Fibroblast of lung (primary cell): ENCODE measurements at regions not wholly inside any gene's neighbourhood (a gene's known extent, or its start where the extent isn't known, plus 50 kb on each side); places are given as distances from the start of the nearest gene placed in this dataset.

Experiments
- DNase-seq, 2 donors: peaks; one replicate each; pipeline versions ENCODE4 v3.0.0 to v3.0.0-alpha.2; 2010; ENCODE audit warnings: low read depth in 2 of 2
- H2AFZ ChIP-seq: 2 replicates; pipeline ENCODE4 v1.5.1; 2012; ENCODE audit warnings: low read length, control low read depth, inconsistent platforms
- H3K27ac ChIP-seq: 2 replicates; pipeline ENCODE4 v1.5.1; 2011; ENCODE audit warnings: low read length, control low read depth; ENCODE audit not compliant: insufficient read depth
- H3K27me3 ChIP-seq: 2 replicates; pipeline ENCODE4 v1.5.1; 2011; ENCODE audit warnings: mild to moderate bottlenecking, low read length; ENCODE audit not compliant: control insufficient read depth, insufficient read depth
- H3K36me3 ChIP-seq: 2 replicates; pipeline ENCODE4 v1.5.1; 2011; ENCODE audit warnings: low read length; ENCODE audit not compliant: control insufficient read depth, insufficient read depth
- H3K4me1 ChIP-seq: 2 replicates; pipeline ENCODE4 v1.5.1; 2011; ENCODE audit warnings: low read length; ENCODE audit not compliant: control insufficient read depth, insufficient read depth; ENCODE audit errors: extremely low read depth
- H3K4me2 ChIP-seq: 2 replicates; pipeline ENCODE4 v1.5.1; 2011; ENCODE audit warnings: low read length, control low read depth; ENCODE audit not compliant: insufficient read depth; ENCODE audit errors: extremely low read depth
- H3K4me3 ChIP-seq, 4 experiments: fragments of 200-600 bp in 1 of 4; sonication (generic) in 1 of 4; replicated peaks in 1 of 4; 2 replicates each; pipeline ENCODE4 v1.5.1; 2011 to 2016; ENCODE audit warnings: low read length in 4 of 4, low read depth in 3 of 4, mild to moderate bottlenecking in 3 of 4, control low read depth in 2 of 4, inconsistent platforms in 1 of 4, mixed read lengths in 1 of 4; ENCODE audit not compliant: insufficient read depth in 1 of 4; ENCODE audit errors: control extremely low read depth in 1 of 4
- H3K79me2 ChIP-seq: 2 replicates; pipeline ENCODE4 v1.5.1; 2012; ENCODE audit warnings: mild to moderate bottlenecking, low read length, inconsistent platforms; ENCODE audit not compliant: control insufficient read depth, insufficient read depth
- H3K9ac ChIP-seq: 2 replicates; pipeline ENCODE4 v1.5.1; 2011; ENCODE audit warnings: mild to moderate bottlenecking, low read length, control low read depth; ENCODE audit not compliant: insufficient read depth
- H3K9me3 ChIP-seq: 2 replicates; pipeline ENCODE4 v1.5.1; 2012; ENCODE audit warnings: low read depth, low read length; ENCODE audit not compliant: control insufficient read depth, insufficient read depth
- H4K20me1 ChIP-seq: 2 replicates; pipeline ENCODE4 v1.5.1; 2011; ENCODE audit warnings: low read length; ENCODE audit not compliant: control insufficient read depth, insufficient read depth; ENCODE audit errors: extremely low read depth
- CTCF ChIP-seq, 2 donors: IDR thresholded peaks in 1 of 2; conservative IDR thresholded peaks in 1 of 2; 1 replicate in 1 of 2; 2 replicates in 1 of 2; pipeline ENCODE4 v1.5.1; 2011 to 2012; ENCODE audit warnings: low read length in 2 of 2, control low read depth in 1 of 2, inconsistent platforms in 1 of 2, low read depth in 1 of 2, mild to moderate bottlenecking in 1 of 2
- EZH2 ChIP-seq: IDR thresholded peaks from 2 replicates; pipeline ENCODE4 v1.5.1; 2012; ENCODE audit warnings: low read length, control low read depth, mild to moderate bottlenecking; ENCODE audit errors: missing control alignments

GRCh38 chr6:164075981-164076615, 661.6 kb downstream of the QKI start:
- TF ChIP-seq CTCF (conservative IDR thresholded peaks at IDR 0.05 in 1 of 2, IDR thresholded peaks at IDR 0.05 in 1 of 2; ENCODE audit: low read depth in 1 of 2, low read length in 2 of 2) (no peak), EZH2 (no peak)
- Histone ChIP-seq H3K9me3 (no peaks in the 10 kb centered on the region), H4K20me1 (no peaks in the 10 kb centered on the region), H3K4me2 (no peak overlapping the region), H3K4me3 (no peak overlapping the region), H3K9ac (no peak overlapping the region), H3K27ac (no peak overlapping the region), H3K4me1 (no peaks in the 10 kb centered on the region), H3K79me2 (no peaks in the 10 kb centered on the region), H2AFZ (no peak overlapping the region), H3K27me3 (no peaks in the 10 kb centered on the region), H3K36me3 (no peaks in the 10 kb centered on the region)
- no peak for DNase-seq

- Histone ChIP-seq H4K20me1 (no peaks in the 10 kb centered on the region), H3K27me3 (no peaks in the 10 kb centered on the region), H3K79me2 (no peaks in the 10 kb centered on the region), H3K4me3 (no peak overlapping the region), H3K4me1 (no peaks in the 10 kb centered on the region), H3K9ac (no peak overlapping the region), H3K4me2 (no peak overlapping the region), H3K27ac (no peak overlapping the region), H2AFZ (no peak overlapping the region), H3K9me3 (no peaks in the 10 kb centered on the region), H3K36me3 (no peaks in the 10 kb centered on the region)
- TF ChIP-seq CTCF (conservative IDR thresholded peaks at IDR 0.05 in 1 of 2, IDR thresholded peaks at IDR 0.05 in 1 of 2; ENCODE audit: low read depth in 1 of 2, low read length in 2 of 2) (no peak), EZH2 (no peak)
- no peak for DNase-seq
Measured at GRCh38 chr6:164072240-164072666, 657.7 kb downstream of the QKI start.

GRCh38 chr6:164069350-164069990, 655.0 kb downstream of the QKI start:
- no peak overlapping the region for H3K4me2 ChIP-seq
- no peak overlapping the region for H3K4me3 ChIP-seq
- no peaks in the 10 kb centered on the region for H4K20me1 ChIP-seq
- H3K36me3 ChIP-seq: no peaks in the 10 kb centered on the region
- H3K79me2 ChIP-seq: no peaks in the 10 kb centered on the region
- no peak overlapping the region for H2AFZ ChIP-seq
- no peak overlapping the region for H3K27ac ChIP-seq
- DNase-seq: peak in 1 of 2 donors; percentile 95
- H3K9me3 ChIP-seq: no peaks in the 10 kb centered on the region
- no peaks in the 10 kb centered on the region for H3K4me1 ChIP-seq
- no peak for TF ChIP-seq CTCF (conservative IDR thresholded peaks at IDR 0.05 in 1 of 2, IDR thresholded peaks at IDR 0.05 in 1 of 2; ENCODE audit: low read depth in 1 of 2, low read length in 2 of 2)
- no peak for TF ChIP-seq EZH2
- H3K9ac ChIP-seq: no peak overlapping the region
- H3K27me3 ChIP-seq: no peaks in the 10 kb centered on the region
